ENCODE measurements at regions not wholly inside any gene's neighbourhood (a gene's known extent, or its start where the extent isn't known, plus 50 kb on each side); places are given as distances from the start of the nearest gene placed in this dataset.
"Not testable (repeated sequence)": the region's sequence is repeated elsewhere in the genome, so short reads cannot be mapped to it uniquely, and the experiment has no call there.

GRCh38 chr14:80278293-80279023 lies 67.2 kb upstream of the DIO2 start:
- ATAC-seq (ENCODE audit: low read depth): no peak
- intact Hi-C loops (cut with micrococcal nuclease): no loop called here
- Mint-ChIP-seq H3K4me1 (no peaks in the 10 kb centered on the region), H3K4me3 (no peak overlapping the region), H3K9me3 (ENCODE audit: insufficient read depth) (peaks cover 2% of the 10 kb centered on the region), H3K27ac (no peak overlapping the region), H3K27me3 (no peaks in the 10 kb centered on the region)
- H3K27me3 ChIP-seq (replicated peaks in 1 of 4; ENCODE audit: control extremely low read depth in 1 of 4, control insufficient read depth in 3 of 4, insufficient read depth in 4 of 4, low read length in 3 of 4): no peaks in the 10 kb centered on the region
- H4K20me1 ChIP-seq (ENCODE audit: control insufficient read depth, insufficient read depth, low read length, poor library complexity, severe bottlenecking): no peaks in the 10 kb centered on the region
- TF ChIP-seq EZH2 (IDR thresholded peaks at IDR 0.05; ENCODE audit: borderline replicate concordance, insufficient read depth, low read depth, low read length, poor library complexity, severe bottlenecking) (no peak), CTCF (IDR thresholded peaks at IDR 0.05) (no peak)
- DNase-seq: no peak
- H2AFZ ChIP-seq (ENCODE audit: insufficient read depth, low read depth, low read length, poor library complexity, severe bottlenecking): no peak overlapping the region
- ChIA-PET POLR2A (no interaction called here), CTCF (no interaction called here)
- H3K27ac ChIP-seq (ENCODE audit: low read length in 2 of 2): no peak overlapping the region
- H3K4me3 ChIP-seq (ENCODE audit: control extremely low read depth in 1 of 5, extremely low read depth in 1 of 5, insufficient read depth in 1 of 5, low read depth in 2 of 5, low read length in 4 of 5): no peak overlapping the region
- no peak overlapping the region for H3K9ac ChIP-seq (ENCODE audit: low read length)
- H3K9me3 ChIP-seq (ENCODE audit: control extremely low read depth in 1 of 3, control insufficient read depth in 2 of 3, insufficient read depth in 1 of 3, low read length in 2 of 3): no peaks in the 10 kb centered on the region
- no peak overlapping the region for H3K4me2 ChIP-seq (replicated peaks; ENCODE audit: low read depth, low read length, poor library complexity, severe bottlenecking)
- no peaks in the 10 kb centered on the region for H3K79me2 ChIP-seq (ENCODE audit: control insufficient read depth, insufficient read depth, low read length)
- H3K36me3 ChIP-seq (replicated peaks in 1 of 2; ENCODE audit: control extremely low read depth in 1 of 2, control insufficient read depth in 1 of 2, extremely low read depth in 1 of 2, insufficient read depth in 2 of 2, low read length in 1 of 2): no peaks in the 10 kb centered on the region
- WGBS (ENCODE audit: insufficient coverage): 91% methylated on average over 2 of the region's 2 CpGs
- no peaks in the 10 kb centered on the region for H3K4me1 ChIP-seq (ENCODE audit: control insufficient read depth in 2 of 2, insufficient read depth in 2 of 2, low read length in 2 of 2)

- no peak for TF ChIP-seq EZH2 (IDR thresholded peaks at IDR 0.05; ENCODE audit: borderline replicate concordance, insufficient read depth, low read depth, low read length, poor library complexity, severe bottlenecking)
- TF ChIP-seq CTCF (IDR thresholded peaks at IDR 0.05): no peak
- POLR2A ChIA-PET: no interaction called here
- H4K20me1 ChIP-seq (ENCODE audit: control insufficient read depth, insufficient read depth, low read length, poor library complexity, severe bottlenecking): no peaks in the 10 kb centered on the region
Measured at GRCh38 chr14:80275208-80275850, 64.0 kb upstream of the DIO2 start.

GRCh38 chr14:80274310-80274709 lies 63.0 kb upstream of the DIO2 start:
- no CpG with 5 or more reads among the region's 2 CpGs for WGBS (ENCODE audit: insufficient coverage)
- POLR2A ChIA-PET; H3K4me3 ChIP-seq (ENCODE audit: control extremely low read depth in 1 of 5, extremely low read depth in 1 of 5, insufficient read depth in 1 of 5, low read depth in 2 of 5, low read length in 4 of 5); H3K27me3 Mint-ChIP-seq; H3K4me3 Mint-ChIP-seq; H3K4me1 Mint-ChIP-seq; CTCF ChIA-PET; H3K27ac Mint-ChIP-seq; H3K27ac ChIP-seq (ENCODE audit: low read length in 2 of 2); H3K79me2 ChIP-seq (ENCODE audit: control insufficient read depth, insufficient read depth, low read length); H3K4me2 ChIP-seq (replicated peaks; ENCODE audit: low read depth, low read length, poor library complexity, severe bottlenecking); intact Hi-C loops (cut with micrococcal nuclease); H3K4me1 ChIP-seq (ENCODE audit: control insufficient read depth in 2 of 2, insufficient read depth in 2 of 2, low read length in 2 of 2); DNase-seq; H3K9me3 Mint-ChIP-seq (ENCODE audit: insufficient read depth); H3K36me3 ChIP-seq (replicated peaks in 1 of 2; ENCODE audit: control extremely low read depth in 1 of 2, control insufficient read depth in 1 of 2, extremely low read depth in 1 of 2, insufficient read depth in 2 of 2, low read length in 1 of 2); H3K9ac ChIP-seq (ENCODE audit: low read length); H3K27me3 ChIP-seq (replicated peaks in 1 of 4; ENCODE audit: control extremely low read depth in 1 of 4, control insufficient read depth in 3 of 4, insufficient read depth in 4 of 4, low read length in 3 of 4); H3K9me3 ChIP-seq (ENCODE audit: control extremely low read depth in 1 of 3, control insufficient read depth in 2 of 3, insufficient read depth in 1 of 3, low read length in 2 of 3); ATAC-seq (ENCODE audit: low read depth); H4K20me1 ChIP-seq (ENCODE audit: control insufficient read depth, insufficient read depth, low read length, poor library complexity, severe bottlenecking); H2AFZ ChIP-seq (ENCODE audit: insufficient read depth, low read depth, low read length, poor library complexity, severe bottlenecking): not testable (repeated sequence)

More at GRCh38 chr14:80275208-80275850, 64.0 kb upstream of the DIO2 start:
- Mint-ChIP-seq H3K9me3 (ENCODE audit: insufficient read depth) (peaks cover 2% of the 10 kb centered on the region), H3K27me3 (no peaks in the 10 kb centered on the region), H3K4me1 (no peaks in the 10 kb centered on the region), H3K4me3 (no peak overlapping the region), H3K27ac (no peak overlapping the region)
- no CpG with 5 or more reads among the region's 3 CpGs for WGBS (ENCODE audit: insufficient coverage)
- intact Hi-C loops (cut with micrococcal nuclease): no loop called here
- CTCF ChIA-PET: no interaction called here
- Histone ChIP-seq H2AFZ (ENCODE audit: insufficient read depth, low read depth, low read length, poor library complexity, severe bottlenecking) (no peak overlapping the region), H3K27me3 (replicated peaks in 1 of 4; ENCODE audit: control extremely low read depth in 1 of 4, control insufficient read depth in 3 of 4, insufficient read depth in 4 of 4, low read length in 3 of 4) (no peaks in the 10 kb centered on the region), H3K27ac (ENCODE audit: low read length in 2 of 2) (no peak overlapping the region), H3K9ac (ENCODE audit: low read length) (no peak overlapping the region), H3K79me2 (ENCODE audit: control insufficient read depth, insufficient read depth, low read length) (no peaks in the 10 kb centered on the region), H3K4me1 (ENCODE audit: control insufficient read depth in 2 of 2, insufficient read depth in 2 of 2, low read length in 2 of 2) (no peaks in the 10 kb centered on the region), H3K9me3 (ENCODE audit: control extremely low read depth in 1 of 3, control insufficient read depth in 2 of 3, insufficient read depth in 1 of 3, low read length in 2 of 3) (no peaks in the 10 kb centered on the region), H3K4me2 (replicated peaks; ENCODE audit: low read depth, low read length, poor library complexity, severe bottlenecking) (no peak overlapping the region), H3K36me3 (replicated peaks in 1 of 2; ENCODE audit: control extremely low read depth in 1 of 2, control insufficient read depth in 1 of 2, extremely low read depth in 1 of 2, insufficient read depth in 2 of 2, low read length in 1 of 2) (no peaks in the 10 kb centered on the region), H3K4me3 (ENCODE audit: control extremely low read depth in 1 of 5, extremely low read depth in 1 of 5, insufficient read depth in 1 of 5, low read depth in 2 of 5, low read length in 4 of 5) (no peak overlapping the region)
- ATAC-seq (ENCODE audit: low read depth) (no peak), DNase-seq (no peak)
